ENCODE measurements at regions not wholly inside any gene's neighbourhood (a gene's known extent, or its start where the extent isn't known, plus 50 kb on each side); places are given as distances from the start of the nearest gene placed in this dataset.

DNA sequence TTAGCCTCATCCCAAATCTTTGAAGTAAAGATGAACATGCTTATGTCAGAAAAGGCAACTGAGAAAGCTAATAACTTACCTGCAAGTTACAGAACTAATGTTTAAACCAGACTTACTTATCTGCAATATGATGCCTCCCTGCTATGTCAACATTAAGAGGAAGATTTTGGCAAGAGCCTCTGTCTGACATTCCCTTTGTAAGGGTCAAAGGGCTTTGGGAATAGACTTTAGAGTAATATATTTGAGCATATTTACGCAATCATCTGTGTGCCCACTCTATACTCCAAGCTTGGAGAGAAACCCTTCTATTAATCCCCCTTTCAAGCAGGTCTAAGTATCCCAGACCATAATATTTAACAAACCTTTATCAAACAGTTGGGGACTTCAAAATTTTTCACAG is 389.4 kb downstream of the NPIPA8 start:
- CTCF ChIA-PET: no interaction called here
- Mint-ChIP-seq H3K27ac (no peak overlapping the region), H3K4me3 (no peak overlapping the region), H3K27me3 (peaks cover 30% of the 10 kb centered on the region), H3K9me3 (ENCODE audit: insufficient read depth) (no peaks in the 10 kb centered on the region), H3K4me1 (peaks cover 5% of the 10 kb centered on the region)
- Histone ChIP-seq H3K4me1 (ENCODE audit: control insufficient read depth in 2 of 2, insufficient read depth in 2 of 2, low read length in 2 of 2) (no peaks in the 10 kb centered on the region), H3K27ac (ENCODE audit: low read length in 2 of 2) (no peak overlapping the region), H3K4me2 (replicated peaks; ENCODE audit: low read depth, low read length, poor library complexity, severe bottlenecking) (no peak overlapping the region), H3K9ac (ENCODE audit: low read length) (no peak overlapping the region), H3K9me3 (ENCODE audit: control extremely low read depth in 1 of 3, control insufficient read depth in 2 of 3, insufficient read depth in 1 of 3, low read length in 2 of 3) (no peaks in the 10 kb centered on the region), H3K79me2 (ENCODE audit: control insufficient read depth, insufficient read depth, low read length) (no peaks in the 10 kb centered on the region), H3K4me3 (ENCODE audit: control extremely low read depth in 1 of 5, extremely low read depth in 1 of 5, insufficient read depth in 1 of 5, low read depth in 2 of 5, low read length in 4 of 5) (no peak overlapping the region), H3K36me3 (replicated peaks in 1 of 2; ENCODE audit: control extremely low read depth in 1 of 2, control insufficient read depth in 1 of 2, extremely low read depth in 1 of 2, insufficient read depth in 2 of 2, low read length in 1 of 2) (no peaks in the 10 kb centered on the region), H3K27me3 (replicated peaks in 1 of 4; ENCODE audit: control extremely low read depth in 1 of 4, control insufficient read depth in 3 of 4, insufficient read depth in 4 of 4, low read length in 3 of 4) (peaks cover 0 to 4% (median 1%) of the 10 kb centered on the region in 4 experiments), H2AFZ (ENCODE audit: insufficient read depth, low read depth, low read length, poor library complexity, severe bottlenecking) (no peak overlapping the region), H4K20me1 (ENCODE audit: control insufficient read depth, insufficient read depth, low read length, poor library complexity, severe bottlenecking) (no peaks in the 10 kb centered on the region)
- WGBS (ENCODE audit: insufficient coverage): no CpG with 5 or more reads among the region's 1 CpG
- DNase-seq (no peak), ATAC-seq (ENCODE audit: low read depth) (no peak)
- TF ChIP-seq, protein P1, sequence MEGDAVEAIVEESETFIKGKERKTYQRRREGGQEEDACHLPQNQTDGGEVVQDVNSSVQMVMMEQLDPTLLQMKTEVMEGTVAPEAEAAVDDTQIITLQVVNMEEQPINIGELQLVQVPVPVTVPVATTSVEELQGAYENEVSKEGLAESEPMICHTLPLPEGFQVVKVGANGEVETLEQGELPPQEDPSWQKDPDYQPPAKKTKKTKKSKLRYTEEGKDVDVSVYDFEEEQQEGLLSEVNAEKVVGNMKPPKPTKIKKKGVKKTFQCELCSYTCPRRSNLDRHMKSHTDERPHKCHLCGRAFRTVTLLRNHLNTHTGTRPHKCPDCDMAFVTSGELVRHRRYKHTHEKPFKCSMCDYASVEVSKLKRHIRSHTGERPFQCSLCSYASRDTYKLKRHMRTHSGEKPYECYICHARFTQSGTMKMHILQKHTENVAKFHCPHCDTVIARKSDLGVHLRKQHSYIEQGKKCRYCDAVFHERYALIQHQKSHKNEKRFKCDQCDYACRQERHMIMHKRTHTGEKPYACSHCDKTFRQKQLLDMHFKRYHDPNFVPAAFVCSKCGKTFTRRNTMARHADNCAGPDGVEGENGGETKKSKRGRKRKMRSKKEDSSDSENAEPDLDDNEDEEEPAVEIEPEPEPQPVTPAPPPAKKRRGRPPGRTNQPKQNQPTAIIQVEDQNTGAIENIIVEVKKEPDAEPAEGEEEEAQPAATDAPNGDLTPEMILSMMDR (IDR thresholded peaks at IDR 0.05): no peak
- no peak for TF ChIP-seq EZH2 (IDR thresholded peaks at IDR 0.05; ENCODE audit: borderline replicate concordance, insufficient read depth, low read depth, low read length, poor library complexity, severe bottlenecking)
- intact Hi-C loops (cut with micrococcal nuclease): no loop called here
- POLR2A ChIA-PET: no interaction called here

DNA sequence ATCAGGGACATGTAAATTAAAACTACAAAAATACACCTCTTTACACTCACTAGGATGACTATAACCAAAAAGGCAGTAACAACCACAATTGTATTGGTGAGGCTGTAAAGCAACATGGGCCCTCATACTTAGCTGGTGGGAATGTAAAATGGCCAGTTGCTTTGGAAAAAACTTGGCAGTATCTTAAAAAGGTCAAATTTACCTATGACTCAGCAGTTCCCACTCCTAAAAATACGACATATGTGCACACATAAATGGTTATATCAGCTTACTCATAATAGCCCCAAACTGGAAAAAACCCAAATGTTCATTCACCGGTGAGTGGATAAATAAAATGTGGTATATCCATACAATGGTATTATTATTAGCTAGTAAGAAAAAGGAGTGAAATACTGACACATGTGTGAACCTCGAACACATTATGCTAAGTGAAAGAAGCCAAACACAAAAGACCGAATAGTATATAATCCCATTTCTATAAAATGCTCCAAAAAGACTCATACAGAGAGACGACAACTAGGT is 391.4 kb downstream of the NPIPA8 start:
- Histone ChIP-seq H3K4me2 (replicated peaks; ENCODE audit: low read depth, low read length, poor library complexity, severe bottlenecking) (no peak overlapping the region), H3K79me2 (ENCODE audit: control insufficient read depth, insufficient read depth, low read length) (no peaks in the 10 kb centered on the region), H3K4me1 (ENCODE audit: control insufficient read depth in 2 of 2, insufficient read depth in 2 of 2, low read length in 2 of 2) (peaks cover 0 to under 1% of the 10 kb centered on the region in 2 donors), H3K27ac (ENCODE audit: low read length in 2 of 2) (no peak overlapping the region), H4K20me1 (ENCODE audit: control insufficient read depth, insufficient read depth, low read length, poor library complexity, severe bottlenecking) (no peaks in the 10 kb centered on the region), H3K9ac (ENCODE audit: low read length) (no peak overlapping the region), H3K27me3 (replicated peaks in 1 of 4; ENCODE audit: control extremely low read depth in 1 of 4, control insufficient read depth in 3 of 4, insufficient read depth in 4 of 4, low read length in 3 of 4) (peaks cover 0 to 4% (median 1%) of the 10 kb centered on the region in 4 experiments), H2AFZ (ENCODE audit: insufficient read depth, low read depth, low read length, poor library complexity, severe bottlenecking) (no peak overlapping the region), H3K36me3 (replicated peaks in 1 of 2; ENCODE audit: control extremely low read depth in 1 of 2, control insufficient read depth in 1 of 2, extremely low read depth in 1 of 2, insufficient read depth in 2 of 2, low read length in 1 of 2) (no peaks in the 10 kb centered on the region), H3K9me3 (ENCODE audit: control extremely low read depth in 1 of 3, control insufficient read depth in 2 of 3, insufficient read depth in 1 of 3, low read length in 2 of 3) (no peaks in the 10 kb centered on the region), H3K4me3 (ENCODE audit: control extremely low read depth in 1 of 5, extremely low read depth in 1 of 5, insufficient read depth in 1 of 5, low read depth in 2 of 5, low read length in 4 of 5) (no peak overlapping the region)
- no peak overlapping the region for H3K4me3 Mint-ChIP-seq
- intact Hi-C loops (cut with micrococcal nuclease): no loop called here
- no peak for ATAC-seq (ENCODE audit: low read depth)
- no peaks in the 10 kb centered on the region for H3K9me3 Mint-ChIP-seq (ENCODE audit: insufficient read depth)
- H3K27me3 Mint-ChIP-seq: peaks cover 23% of the 10 kb centered on the region
- no CpG with 5 or more reads among the region's 5 CpGs for WGBS (ENCODE audit: insufficient coverage)
- POLR2A ChIA-PET: no interaction called here
- peaks cover 9% of the 10 kb centered on the region for H3K4me1 Mint-ChIP-seq
- no peak overlapping the region for H3K27ac Mint-ChIP-seq
- CTCF ChIA-PET: no interaction called here
- no peak for TF ChIP-seq EZH2 (IDR thresholded peaks at IDR 0.05; ENCODE audit: borderline replicate concordance, insufficient read depth, low read depth, low read length, poor library complexity, severe bottlenecking)
- TF ChIP-seq, protein P1 (IDR thresholded peaks at IDR 0.05): no peak
- DNase-seq: no peak

Data from B cell (primary cell).